GM12878 (cell line): ENCODE measurements at regions not wholly inside any gene's neighbourhood (a gene's known extent, or its start where the extent isn't known, plus 50 kb on each side); places are given as distances from the start of the nearest gene placed in this dataset.

Source experiments
- ATAC-seq: fragments of 200-7000 bp; cut with Tn5 transposase; 3 replicates; pipeline ENCODE4 v1.9.1; 2020; ENCODE audit warnings: mild to moderate bottlenecking, moderate library complexity
- BruUV-seq: library from RNA; stranded (reverse); fragments of 400-500 nt; replicated peaks from 2 replicates; lab custom pipeline; 2021; lab: Mats Ljungman, UMichigan
- CTCF ChIA-PET: fragments of 300-600 bp; sonication (Branson Sonifier 250); formaldehyde crosslinking; extraction: SDS; loops from one replicate; lab custom pipeline; 2021; ENCODE audit warnings: inconsistent platforms; lab: Yijun Ruan, JAX
- POLR2A ChIA-PET: fragments of 350-600 bp; formaldehyde crosslinking; extraction: SDS; loops from one replicate; lab custom pipeline; 2021; ENCODE audit warnings: inconsistent platforms; lab: Charles Lee
- RAD21 ChIA-PET: fragments of 300-600 bp; sonication (Branson Sonifier 250); formaldehyde crosslinking; loops from one replicate; lab custom pipeline; 2023; ENCODE audit warnings: antibody characterized with exemption; ENCODE audit not compliant: unreplicated experiment; lab: Charles Lee
- SMC1A ChIA-PET: fragments of 300-600 bp; sonication (Branson Sonifier 250); formaldehyde crosslinking; loops from one replicate; lab custom pipeline; 2023; ENCODE audit not compliant: unreplicated experiment, uncharacterized antibody; lab: Charles Lee
- DNase-seq: peaks from one replicate; pipeline ENCODE4 v3.0.0-alpha.2; 2011; ENCODE audit warnings: low read depth, low spot score
- FAIRE-seq: peaks from 3 replicates; lab custom pipeline; 2011; peaks lifted over from hg19 to GRCh38; lab: Jason Lieb, UNC
- H2AFZ ChIP-seq: 2 replicates; pipeline ENCODE4 v1.6.0; 2011; ENCODE audit warnings: low read depth, low read length, control low read depth; ENCODE audit not compliant: control insufficient read depth
- H3K27ac ChIP-seq: 2 replicates; pipeline ENCODE4 v1.5.1; 2011; ENCODE audit warnings: control low read depth; ENCODE audit not compliant: control insufficient read depth, insufficient read depth
- H3K27me3 ChIP-seq, 2 experiments: replicated peaks in 1 of 2; 2 replicates each; pipeline versions ENCODE4 v1.6.0 to v1.6.1; 2011; ENCODE audit warnings: low read length in 1 of 2; ENCODE audit not compliant: control insufficient read depth in 2 of 2, insufficient read depth in 2 of 2
- H3K36me3 ChIP-seq, 2 experiments: 2 replicates each; pipeline ENCODE4 v1.5.1; 2011; ENCODE audit warnings: low read length in 1 of 2; ENCODE audit not compliant: control insufficient read depth in 2 of 2, insufficient read depth in 2 of 2
- H3K4me1 ChIP-seq: 2 replicates; pipeline ENCODE4 v1.6.1; 2011; ENCODE audit warnings: mild to moderate bottlenecking, low read length, moderate library complexity, mixed read lengths; ENCODE audit not compliant: control insufficient read depth, insufficient read depth
- H3K4me2 ChIP-seq: 2 replicates; pipeline ENCODE4 v1.6.0; 2011; ENCODE audit warnings: control low read depth; ENCODE audit not compliant: control insufficient read depth, insufficient read depth
- H3K4me3 ChIP-seq: fragments of 200-600 bp; sonication (generic); 2 replicates; pipeline ENCODE4 v1.5.1; 2016
- H3K79me2 ChIP-seq: 2 replicates; pipeline ENCODE4 v1.6.0; 2011; ENCODE audit warnings: low read length; ENCODE audit not compliant: control insufficient read depth, insufficient read depth
- H3K9ac ChIP-seq: 2 replicates; pipeline ENCODE4 v1.8.0; 2011; ENCODE audit warnings: low read length, control low read depth, mixed read lengths; ENCODE audit not compliant: control insufficient read depth, insufficient read depth
- H3K9me3 ChIP-seq: replicated peaks from 3 replicates; pipeline ENCODE4 v1.5.1; 2011; ENCODE audit warnings: mild to moderate bottlenecking, low read length; ENCODE audit not compliant: control insufficient read depth, insufficient read depth
- H4K20me1 ChIP-seq: 2 replicates; pipeline ENCODE4 v1.6.0; 2011; ENCODE audit not compliant: control insufficient read depth, insufficient read depth
- BACH1 ChIP-seq: fragments of 450-650 bp; IDR thresholded peaks from 2 replicates; pipeline ENCODE4 v1.6.1; 2017; ENCODE audit warnings: mild to moderate bottlenecking, borderline replicate concordance
- BCL3 ChIP-seq: IDR thresholded peaks from 2 replicates; pipeline ENCODE4 v1.6.1; 2011; ENCODE audit warnings: borderline replicate concordance, low read depth, mild to moderate bottlenecking, moderate library complexity, low read length; ENCODE audit not compliant: insufficient read depth, poor library complexity, severe bottlenecking
- KAT2A ChIP-seq: conservative IDR thresholded peaks from 2 replicates; pipeline ENCODE4 v1.6.1; 2011; ENCODE audit warnings: low read depth, low read length; ENCODE audit not compliant: control insufficient read depth
- MYB ChIP-seq: fragments of 150-350 bp; IDR thresholded peaks from 2 replicates; pipeline ENCODE4 v1.6.1; 2014; ENCODE audit warnings: mild to moderate bottlenecking, low read depth, low read length, borderline replicate concordance
- MYC ChIP-seq: IDR thresholded peaks from 2 replicates; pipeline ENCODE4 v1.6.1; 2011; ENCODE audit warnings: mild to moderate bottlenecking, low read length, moderate library complexity, inconsistent platforms; ENCODE audit not compliant: insufficient read depth, insufficient replicate concordance, insufficient read length, severe bottlenecking
- NR2C1 ChIP-seq: fragments of 450-650 bp; IDR thresholded peaks from 2 replicates; pipeline ENCODE4 v1.6.1; 2017; ENCODE audit warnings: antibody characterized with exemption, mild to moderate bottlenecking, moderate library complexity
- NR2C2 ChIP-seq: IDR thresholded peaks from 2 replicates; pipeline ENCODE4 v1.6.1; 2011; ENCODE audit warnings: borderline replicate concordance, low read depth; ENCODE audit not compliant: control insufficient read depth, insufficient read length
- RB1 ChIP-seq: fragments of 450-650 bp; formaldehyde crosslinking; IDR thresholded peaks from 2 replicates; pipeline ENCODE4 v1.6.1; 2017; ENCODE audit warnings: mild to moderate bottlenecking, borderline replicate concordance
- SMAD5 ChIP-seq: IDR thresholded peaks from 2 replicates; pipeline ENCODE4 v1.6.1; 2016; ENCODE audit warnings: antibody characterized with exemption, low read depth
- SPI1 ChIP-seq: IDR thresholded peaks from 2 replicates; pipeline ENCODE4 v1.6.1; 2011; ENCODE audit warnings: low read depth, mild to moderate bottlenecking, low read length, moderate library complexity, borderline replicate concordance; ENCODE audit not compliant: insufficient read depth
- ZBTB11 ChIP-seq: fragments of 450-650 bp; formaldehyde crosslinking; IDR thresholded peaks from 2 replicates; pipeline ENCODE4 v1.5.0; 2022; ENCODE audit warnings: mild to moderate bottlenecking, missing genetic modification characterization
- WGBS: methylation state at CpG from one replicate; pipeline ENCODE4 v1.1.6; 2016; ENCODE audit warnings: low lambda C conversion rate; ENCODE audit not compliant: insufficient replicate concordance, insufficient coverage; ENCODE audit errors: missing lambda C conversion rate; 5-methylcytosine and 5-hydroxymethylcytosine counted together
- in situ Hi-C: fragments of 300-500 bp; cut with MboI; formaldehyde crosslinking; loops from 9 replicates; pipeline ENCODE4 v1.14.3; 2018; ENCODE audit warnings: mixed read lengths
- intact Hi-C: fragments of 100-400 bp; cut with micrococcal nuclease; formaldehyde crosslinking; loops from one replicate; pipeline ENCODE4 v1.14.2; 2022; ENCODE audit not compliant: unreplicated experiment

GRCh38 chr4:74692972-74693371 is 101.4 kb downstream of the BTC start:
- no peak overlapping the region for H3K4me3 ChIP-seq
- no peaks in the 10 kb centered on the region for H4K20me1 ChIP-seq
- intact Hi-C loops (no loop called here), in situ Hi-C loops (no loop called here)
- BruUV-seq: no TSS peak
- RAD21 ChIA-PET: no interaction called here
- no peaks in the 10 kb centered on the region for H3K79me2 ChIP-seq
- ATAC-seq: no peak
- no peak for DNase-seq
- CTCF ChIA-PET: interaction anchor here (1.0 kb wide), 1 partner anchor 17 kb away, joined by 3 read pairs; no protein-coding TSS in a partner anchor
- SMC1A ChIA-PET: no interaction called here
- no peak overlapping the region for H3K9ac ChIP-seq
- no peaks in the 10 kb centered on the region for H3K9me3 ChIP-seq
- POLR2A ChIA-PET: no interaction called here
- no peaks in the 10 kb centered on the region; a peak in 1 of 4 replicates for H3K27me3 ChIP-seq
- H3K4me2 ChIP-seq: no peak overlapping the region
- H3K4me1 ChIP-seq: no peaks in the 10 kb centered on the region
- no peak overlapping the region for H3K27ac ChIP-seq
- TF ChIP-seq MYC: no peak
- no peak for TF ChIP-seq BACH1
- no peak for TF ChIP-seq KAT2A
- TF ChIP-seq SMAD5: no peak
- TF ChIP-seq NR2C1: no peak
- TF ChIP-seq RB1: no peak
- TF ChIP-seq NR2C2: no peak
- no peak for TF ChIP-seq ZBTB11 (CRISPR knock-in tag)
- no peak for TF ChIP-seq SPI1
- TF ChIP-seq BCL3: no peak
- no peak for TF ChIP-seq MYB
- 8% methylated on average over 4 of the region's 4 CpGs for WGBS
- no peak for FAIRE-seq
- H2AFZ ChIP-seq: no peak overlapping the region
- no peaks in the 10 kb centered on the region for H3K36me3 ChIP-seq
